ENCODE measurements at regions not wholly inside any gene's neighbourhood (a gene's known extent, or its start where the extent isn't known, plus 50 kb on each side); places are given as distances from the start of the nearest gene placed in this dataset.

DNA sequence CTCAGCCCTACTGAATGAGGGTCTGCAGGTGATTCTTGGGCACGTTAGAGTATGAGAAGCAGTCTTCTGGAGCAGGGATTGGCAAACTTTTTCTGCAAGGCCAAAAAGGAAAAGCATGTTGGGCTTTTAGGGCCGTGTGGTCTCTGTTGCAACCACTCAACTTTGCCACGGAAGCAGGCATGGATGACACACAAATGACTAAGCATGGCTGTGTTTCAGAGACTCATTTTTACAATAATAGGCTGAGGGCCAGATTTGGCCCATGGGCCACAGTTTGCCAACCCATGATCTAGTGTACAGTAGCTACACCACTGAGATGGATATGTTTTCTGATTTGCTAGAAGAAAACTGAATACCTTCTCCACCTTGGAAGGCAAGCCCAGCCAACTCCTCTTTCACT lies 66.1 kb upstream of the PRICKLE2 start:
- no peaks in the 10 kb centered on the region for H3K36me3 ChIP-seq
- intact Hi-C loops (cut with DNase I) = no loop called here
- WGBS, 2 donors = 50 to 94% methylated on average over 3 of the region's 3 CpGs
- no peaks in the 10 kb centered on the region for H3K9me3 ChIP-seq
- H3K27me3 ChIP-seq = no peaks in the 10 kb centered on the region
- no peak overlapping the region for H3K27ac ChIP-seq
- H3K4me3 ChIP-seq (replicated peaks in 1 of 3) = no peak overlapping the region
- TF ChIP-seq, protein P1, sequence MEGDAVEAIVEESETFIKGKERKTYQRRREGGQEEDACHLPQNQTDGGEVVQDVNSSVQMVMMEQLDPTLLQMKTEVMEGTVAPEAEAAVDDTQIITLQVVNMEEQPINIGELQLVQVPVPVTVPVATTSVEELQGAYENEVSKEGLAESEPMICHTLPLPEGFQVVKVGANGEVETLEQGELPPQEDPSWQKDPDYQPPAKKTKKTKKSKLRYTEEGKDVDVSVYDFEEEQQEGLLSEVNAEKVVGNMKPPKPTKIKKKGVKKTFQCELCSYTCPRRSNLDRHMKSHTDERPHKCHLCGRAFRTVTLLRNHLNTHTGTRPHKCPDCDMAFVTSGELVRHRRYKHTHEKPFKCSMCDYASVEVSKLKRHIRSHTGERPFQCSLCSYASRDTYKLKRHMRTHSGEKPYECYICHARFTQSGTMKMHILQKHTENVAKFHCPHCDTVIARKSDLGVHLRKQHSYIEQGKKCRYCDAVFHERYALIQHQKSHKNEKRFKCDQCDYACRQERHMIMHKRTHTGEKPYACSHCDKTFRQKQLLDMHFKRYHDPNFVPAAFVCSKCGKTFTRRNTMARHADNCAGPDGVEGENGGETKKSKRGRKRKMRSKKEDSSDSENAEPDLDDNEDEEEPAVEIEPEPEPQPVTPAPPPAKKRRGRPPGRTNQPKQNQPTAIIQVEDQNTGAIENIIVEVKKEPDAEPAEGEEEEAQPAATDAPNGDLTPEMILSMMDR (IDR thresholded peaks at IDR 0.05) = no peak
- TF ChIP-seq POLR2A (IDR thresholded peaks at IDR 0.05) = no peak
- peak in 1 of 2 donors; percentile 9 for DNase-seq
- peaks cover 15 to 45% of the 10 kb centered on the region in 2 donors for H3K4me1 ChIP-seq

DNA sequence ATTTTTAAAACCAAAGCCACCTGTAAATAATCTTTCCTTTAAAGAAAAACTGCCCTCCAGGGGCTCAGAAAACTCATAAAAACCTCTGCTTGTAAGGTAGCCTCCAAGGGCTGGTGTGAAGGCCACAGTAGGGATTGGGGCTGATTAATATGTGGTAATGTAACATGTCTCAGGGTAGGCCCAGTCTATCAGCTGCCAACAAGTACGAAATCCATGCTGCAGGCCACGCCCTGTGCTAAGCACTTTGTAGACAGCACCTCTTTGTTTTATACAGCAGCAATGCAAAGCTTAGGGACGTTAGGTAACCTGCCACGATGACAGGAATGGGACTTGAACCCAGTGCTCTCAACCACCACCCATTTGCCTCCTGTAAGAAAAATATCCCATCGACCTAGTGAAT lies 65.6 kb upstream of the PRICKLE2 start:
- Histone ChIP-seq H3K4me1 (peaks cover 15 to 45% of the 10 kb centered on the region in 2 donors), H3K27me3 (no peaks in the 10 kb centered on the region), H3K4me3 (replicated peaks in 1 of 3) (no peak overlapping the region), H3K9me3 (no peaks in the 10 kb centered on the region), H3K36me3 (no peaks in the 10 kb centered on the region), H3K27ac (no peak overlapping the region)
- DNase-seq = no peak
- intact Hi-C loops (cut with DNase I) = no loop called here
- no peak for TF ChIP-seq POLR2A (IDR thresholded peaks at IDR 0.05)
- TF ChIP-seq, protein P1 (IDR thresholded peaks at IDR 0.05) = no peak
- 93 to 96% methylated on average over 5 of the region's 5 CpGs for WGBS, 2 donors

DNA sequence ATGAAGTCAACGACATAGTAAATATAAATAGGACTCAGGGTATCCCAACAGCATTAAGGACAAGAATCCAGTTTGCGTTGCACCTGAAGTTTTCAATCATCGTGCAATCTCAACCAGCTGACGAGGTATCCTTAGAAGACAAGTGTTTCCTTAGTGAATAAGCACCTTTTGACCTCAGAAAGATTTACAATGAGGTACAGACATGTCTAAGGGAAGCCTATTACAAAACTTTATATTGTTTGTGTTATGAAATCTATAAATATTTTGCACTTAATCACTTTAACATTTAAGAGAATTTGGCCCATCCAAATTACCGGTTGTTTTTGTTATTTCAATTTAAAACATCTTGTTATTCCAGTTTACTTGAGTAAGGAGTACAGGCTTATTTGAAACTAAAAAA lies 64.9 kb upstream of the PRICKLE2 start:
- Histone ChIP-seq H3K27ac (no peak overlapping the region), H3K4me1 (peaks cover 15 to 39% of the 10 kb centered on the region in 2 donors), H3K27me3 (no peaks in the 10 kb centered on the region), H3K36me3 (no peaks in the 10 kb centered on the region), H3K4me3 (replicated peaks in 1 of 3) (no peak overlapping the region), H3K9me3 (no peaks in the 10 kb centered on the region)
- intact Hi-C loops (cut with DNase I) = no loop called here
- DNase-seq = no peak
- WGBS, 2 donors = 78 to 84% methylated on average over 5 of the region's 5 CpGs
- no peak for TF ChIP-seq POLR2A (IDR thresholded peaks at IDR 0.05)
- TF ChIP-seq, protein P1 (IDR thresholded peaks at IDR 0.05) = no peak

DNA sequence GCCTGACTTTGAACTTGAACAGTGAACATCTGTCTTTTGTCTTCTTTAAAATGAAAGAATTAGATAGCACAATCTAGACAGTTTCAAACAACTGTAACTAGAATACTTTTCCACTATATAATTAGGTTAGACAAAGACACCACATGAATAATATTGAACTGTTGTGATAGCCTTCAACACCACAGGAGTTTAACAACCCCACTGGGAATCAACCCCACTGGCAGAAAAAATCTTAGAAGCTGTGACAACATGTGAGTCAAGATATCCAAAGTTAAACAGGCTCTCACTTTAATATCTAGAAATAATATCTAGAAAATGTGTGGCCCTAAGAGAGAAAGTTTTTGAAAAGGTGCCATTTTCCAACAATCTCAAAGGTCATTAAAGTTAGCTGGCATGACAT lies 64.4 kb upstream of the PRICKLE2 start:
- H3K27ac ChIP-seq = no peak overlapping the region
- H3K4me3 ChIP-seq (replicated peaks in 1 of 3) = no peak overlapping the region
- no peak for TF ChIP-seq POLR2A (IDR thresholded peaks at IDR 0.05)
- TF ChIP-seq, protein P1 (IDR thresholded peaks at IDR 0.05) = no peak
- peaks cover 15 to 39% of the 10 kb centered on the region in 2 donors for H3K4me1 ChIP-seq
- H3K9me3 ChIP-seq = no peaks in the 10 kb centered on the region
- DNase-seq = no peak
- H3K36me3 ChIP-seq = no peaks in the 10 kb centered on the region
- no peaks in the 10 kb centered on the region for H3K27me3 ChIP-seq
- intact Hi-C loops (cut with DNase I) = no loop called here

DNA sequence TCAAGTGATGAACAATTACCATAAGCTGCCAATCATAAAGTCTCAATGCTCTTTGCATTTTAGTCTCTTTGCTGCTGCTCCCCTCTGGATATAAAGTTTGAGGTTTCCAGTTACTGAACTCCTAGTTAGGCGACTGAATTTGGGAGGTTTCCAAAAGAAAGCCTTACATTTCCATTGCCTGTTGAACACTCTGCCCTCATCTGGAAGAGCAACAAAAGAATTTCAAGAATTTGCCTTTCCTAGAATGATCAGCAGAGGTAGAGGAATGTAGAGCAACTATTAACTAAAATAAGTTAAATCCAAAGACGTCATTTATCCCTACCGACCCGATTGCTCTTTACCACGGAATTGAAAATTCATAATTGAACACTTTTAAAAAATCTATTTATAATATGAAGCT lies 53.4 kb upstream of the PRICKLE2 start:
- no peak for TF ChIP-seq POLR2A (IDR thresholded peaks at IDR 0.05)
- TF ChIP-seq, protein P1 (IDR thresholded peaks at IDR 0.05) = no peak
- H3K4me3 ChIP-seq (replicated peaks in 1 of 3) = no peak overlapping the region
- DNase-seq = no peak
- no peak overlapping the region for H3K27ac ChIP-seq
- intact Hi-C loops (cut with DNase I) = no loop called here
- WGBS, 2 donors = 79% methylated on average over 5 of the region's 5 CpGs
- H3K36me3 ChIP-seq = no peaks in the 10 kb centered on the region
- H3K4me1 ChIP-seq = no peaks in the 10 kb centered on the region
- no peaks in the 10 kb centered on the region for H3K9me3 ChIP-seq
- H3K27me3 ChIP-seq = no peaks in the 10 kb centered on the region
